ENCODE measurements at regions not wholly inside any gene's neighbourhood (a gene's known extent, or its start where the extent isn't known, plus 50 kb on each side); places are given as distances from the start of the nearest gene placed in this dataset.

DNA sequence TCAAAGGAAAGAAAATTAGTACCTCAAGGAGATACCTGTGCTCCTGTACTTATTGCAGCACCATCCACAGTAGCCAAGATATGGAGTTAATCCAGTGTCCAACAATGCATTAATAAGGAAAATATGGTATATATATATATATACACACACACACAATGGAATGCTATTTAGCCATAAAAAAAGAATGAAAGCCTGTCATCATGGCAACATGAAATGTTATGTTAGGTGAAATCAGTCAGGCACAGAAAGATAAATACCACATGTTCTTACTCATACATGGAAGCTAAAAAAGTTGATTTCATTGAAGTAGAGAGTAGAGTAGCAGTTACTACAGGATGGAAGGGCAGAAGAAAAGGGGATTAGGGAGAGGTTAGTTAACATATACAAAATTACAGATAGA, 601.5 kb downstream of the ANXA1 start:
- Histone ChIP-seq H3K79me2 (ENCODE audit: insufficient read depth, low read depth, low read length) (no peaks in the 10 kb centered on the region), H3K36me3 (ENCODE audit: insufficient read depth, low read length) (no peaks in the 10 kb centered on the region), H2AFZ (ENCODE audit: low read length) (no peak overlapping the region), H3K9me3 (ENCODE audit: low read length) (no peaks in the 10 kb centered on the region), H4K20me1 (ENCODE audit: insufficient read depth, low read length) (no peaks in the 10 kb centered on the region), H3K4me2 (ENCODE audit: low read length) (no peak overlapping the region), H3K4me3 (ENCODE audit: low read depth, low read length, poor library complexity, severe bottlenecking) (no peak overlapping the region), H3K27ac (ENCODE audit: low read depth, low read length, poor library complexity, severe bottlenecking) (no peak overlapping the region), H3K9me2 (ENCODE audit: insufficient read depth, low read length) (no peaks in the 10 kb centered on the region), H3K4me1 (ENCODE audit: insufficient read depth, low read length, poor library complexity, severe bottlenecking) (no peaks in the 10 kb centered on the region)
- CTCF ChIA-PET (ENCODE audit: unreplicated experiment): no interaction called here
- POLR2A ChIA-PET: no interaction called here
- BruUV-seq (replicated peaks): no TSS peak
- intact Hi-C loops (cut with micrococcal nuclease; ENCODE audit: unreplicated experiment): no loop called here
- DNase-seq (ENCODE audit: low spot score): no peak
- TF ChIP-seq, protein P1, sequence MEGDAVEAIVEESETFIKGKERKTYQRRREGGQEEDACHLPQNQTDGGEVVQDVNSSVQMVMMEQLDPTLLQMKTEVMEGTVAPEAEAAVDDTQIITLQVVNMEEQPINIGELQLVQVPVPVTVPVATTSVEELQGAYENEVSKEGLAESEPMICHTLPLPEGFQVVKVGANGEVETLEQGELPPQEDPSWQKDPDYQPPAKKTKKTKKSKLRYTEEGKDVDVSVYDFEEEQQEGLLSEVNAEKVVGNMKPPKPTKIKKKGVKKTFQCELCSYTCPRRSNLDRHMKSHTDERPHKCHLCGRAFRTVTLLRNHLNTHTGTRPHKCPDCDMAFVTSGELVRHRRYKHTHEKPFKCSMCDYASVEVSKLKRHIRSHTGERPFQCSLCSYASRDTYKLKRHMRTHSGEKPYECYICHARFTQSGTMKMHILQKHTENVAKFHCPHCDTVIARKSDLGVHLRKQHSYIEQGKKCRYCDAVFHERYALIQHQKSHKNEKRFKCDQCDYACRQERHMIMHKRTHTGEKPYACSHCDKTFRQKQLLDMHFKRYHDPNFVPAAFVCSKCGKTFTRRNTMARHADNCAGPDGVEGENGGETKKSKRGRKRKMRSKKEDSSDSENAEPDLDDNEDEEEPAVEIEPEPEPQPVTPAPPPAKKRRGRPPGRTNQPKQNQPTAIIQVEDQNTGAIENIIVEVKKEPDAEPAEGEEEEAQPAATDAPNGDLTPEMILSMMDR (conservative IDR thresholded peaks at IDR 0.05; ENCODE audit: low read length): no peak
- no peak for TF ChIP-seq EZH2phosphoT487 (IDR thresholded peaks at IDR 0.05; ENCODE audit: borderline replicate concordance, low read depth, low read length)

DNA sequence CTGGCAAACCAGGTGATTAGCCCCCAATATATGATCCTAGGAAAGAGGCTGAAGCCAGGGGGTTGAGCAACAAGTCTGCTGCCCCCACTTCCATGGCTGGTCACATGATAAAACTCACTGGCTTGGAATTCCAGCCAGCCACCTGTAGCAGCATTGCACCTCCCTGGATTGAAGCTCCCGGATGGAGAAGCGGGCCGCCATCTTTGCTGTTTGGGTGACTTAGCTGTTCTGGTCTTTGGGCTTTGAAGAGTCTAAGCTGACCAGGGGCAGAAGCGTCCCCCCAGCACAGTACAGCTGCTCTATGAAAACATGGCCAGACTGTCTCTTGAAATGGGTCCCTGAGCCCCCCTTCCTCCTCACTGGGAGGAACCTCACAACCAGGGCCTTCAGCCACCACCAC, 610.2 kb downstream of the ANXA1 start:
- H2AFZ ChIP-seq (ENCODE audit: low read length): no peak overlapping the region
- H3K9me3 ChIP-seq (ENCODE audit: low read length): no peaks in the 10 kb centered on the region
- intact Hi-C loops (cut with micrococcal nuclease; ENCODE audit: unreplicated experiment): no loop called here
- ChIA-PET CTCF (ENCODE audit: unreplicated experiment) (no interaction called here), POLR2A (no interaction called here)
- H3K4me2 ChIP-seq (ENCODE audit: low read length): no peak overlapping the region
- no peak overlapping the region for H3K27ac ChIP-seq (ENCODE audit: low read depth, low read length, poor library complexity, severe bottlenecking)
- no TSS peak for BruUV-seq (replicated peaks)
- no peaks in the 10 kb centered on the region for H4K20me1 ChIP-seq (ENCODE audit: insufficient read depth, low read length)
- H3K36me3 ChIP-seq (ENCODE audit: insufficient read depth, low read length): no peaks in the 10 kb centered on the region
- no peaks in the 10 kb centered on the region for H3K9me2 ChIP-seq (ENCODE audit: insufficient read depth, low read length)
- no peak overlapping the region for H3K4me3 ChIP-seq (ENCODE audit: low read depth, low read length, poor library complexity, severe bottlenecking)
- no peaks in the 10 kb centered on the region for H3K4me1 ChIP-seq (ENCODE audit: insufficient read depth, low read length, poor library complexity, severe bottlenecking)
- no peaks in the 10 kb centered on the region for H3K79me2 ChIP-seq (ENCODE audit: insufficient read depth, low read depth, low read length)
- no peak for DNase-seq (ENCODE audit: low spot score)
- TF ChIP-seq, protein P1 (conservative IDR thresholded peaks at IDR 0.05; ENCODE audit: low read length): no peak
- no peak for TF ChIP-seq EZH2phosphoT487 (IDR thresholded peaks at IDR 0.05; ENCODE audit: borderline replicate concordance, low read depth, low read length)

DNA sequence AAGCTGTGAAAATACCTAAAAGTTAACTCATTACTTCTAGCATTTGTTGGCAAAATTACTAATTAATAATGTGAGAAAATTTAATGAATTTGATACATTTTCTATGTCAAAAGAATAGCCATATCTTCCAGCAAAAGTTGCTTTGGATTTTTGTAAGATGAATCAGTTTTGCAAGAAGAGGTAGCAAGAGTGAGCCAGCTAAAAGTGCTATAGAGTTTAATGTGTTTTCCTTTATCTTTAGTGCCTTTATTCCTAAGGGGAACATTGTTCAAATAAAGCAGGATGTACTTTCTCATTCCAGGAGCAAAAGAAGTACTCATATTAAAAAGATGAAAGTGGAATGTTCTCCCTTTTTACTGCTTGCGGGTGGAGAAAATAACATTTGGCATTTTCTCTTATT, 622.2 kb downstream of the ANXA1 start:
- Histone ChIP-seq H3K9me2 (ENCODE audit: insufficient read depth, low read length) (no peaks in the 10 kb centered on the region), H3K79me2 (ENCODE audit: insufficient read depth, low read depth, low read length) (no peaks in the 10 kb centered on the region), H3K9me3 (ENCODE audit: low read length) (no peaks in the 10 kb centered on the region), H3K4me2 (ENCODE audit: low read length) (no peak overlapping the region), H4K20me1 (ENCODE audit: insufficient read depth, low read length) (no peaks in the 10 kb centered on the region), H3K4me3 (ENCODE audit: low read depth, low read length, poor library complexity, severe bottlenecking) (no peak overlapping the region), H3K4me1 (ENCODE audit: insufficient read depth, low read length, poor library complexity, severe bottlenecking) (no peaks in the 10 kb centered on the region), H3K36me3 (ENCODE audit: insufficient read depth, low read length) (no peaks in the 10 kb centered on the region), H2AFZ (ENCODE audit: low read length) (no peak overlapping the region), H3K27ac (ENCODE audit: low read depth, low read length, poor library complexity, severe bottlenecking) (no peak overlapping the region)
- intact Hi-C loops (cut with micrococcal nuclease; ENCODE audit: unreplicated experiment): no loop called here
- no peak for DNase-seq (ENCODE audit: low spot score)
- CTCF ChIA-PET (ENCODE audit: unreplicated experiment): no interaction called here
- POLR2A ChIA-PET: no interaction called here
- no peak for TF ChIP-seq EZH2phosphoT487 (IDR thresholded peaks at IDR 0.05; ENCODE audit: borderline replicate concordance, low read depth, low read length)
- TF ChIP-seq, protein P1 (conservative IDR thresholded peaks at IDR 0.05; ENCODE audit: low read length): no peak
- no TSS peak for BruUV-seq (replicated peaks)

All from OCI-LY7 (cell line).